Astrocyte of the cerebellum (primary cell): ENCODE measurements at regions not wholly inside any gene's neighbourhood (a gene's known extent, or its start where the extent isn't known, plus 50 kb on each side); places are given as distances from the start of the nearest gene placed in this dataset.

Experiments
- DNase-seq: peaks from one replicate; pipeline ENCODE4 v3.0.0-alpha.2; 2011; ENCODE audit warnings: low read depth
- H3K4me3 ChIP-seq: 2 replicates; pipeline ENCODE4 v1.5.1; 2011; ENCODE audit warnings: mild to moderate bottlenecking, low read depth, low read length, moderate library complexity
- in situ Hi-C: cut with HindIII; loops from 2 replicates; pipeline ENCODE4 v1.10.0; 2017; ENCODE audit warnings: low sequenced_read_pairs
- TF ChIP-seq, protein P1 (sequence below): IDR thresholded peaks from 2 replicates; pipeline ENCODE4 v1.5.1; 2012; ENCODE audit warnings: low read length, low read depth, moderate library complexity, mild to moderate bottlenecking; ENCODE audit errors: missing control alignments

DNA sequence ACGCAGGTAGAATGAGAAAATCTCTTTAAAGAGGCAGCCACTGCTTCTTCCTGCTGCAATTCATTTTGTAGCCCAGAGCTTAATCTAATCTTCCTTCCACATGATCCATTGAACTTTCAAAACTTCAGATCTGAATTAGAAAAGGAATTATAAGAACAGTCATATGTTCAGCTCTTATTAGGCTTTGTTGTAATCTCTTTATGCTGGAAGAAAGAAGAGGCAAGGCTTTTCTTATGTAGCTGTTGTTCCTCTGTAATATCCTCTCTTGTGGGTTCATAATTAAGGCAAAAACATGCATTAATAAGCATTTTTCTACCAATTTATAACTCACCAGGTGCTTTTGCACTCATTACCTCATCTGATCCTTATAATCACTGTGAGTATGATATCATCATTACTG lies 634.9 kb upstream of the CFAP20DC start:
- in situ Hi-C loops, result no loop called here
- H3K4me3 ChIP-seq, result no peak overlapping the region
- no peak for DNase-seq
- TF ChIP-seq, protein P1, sequence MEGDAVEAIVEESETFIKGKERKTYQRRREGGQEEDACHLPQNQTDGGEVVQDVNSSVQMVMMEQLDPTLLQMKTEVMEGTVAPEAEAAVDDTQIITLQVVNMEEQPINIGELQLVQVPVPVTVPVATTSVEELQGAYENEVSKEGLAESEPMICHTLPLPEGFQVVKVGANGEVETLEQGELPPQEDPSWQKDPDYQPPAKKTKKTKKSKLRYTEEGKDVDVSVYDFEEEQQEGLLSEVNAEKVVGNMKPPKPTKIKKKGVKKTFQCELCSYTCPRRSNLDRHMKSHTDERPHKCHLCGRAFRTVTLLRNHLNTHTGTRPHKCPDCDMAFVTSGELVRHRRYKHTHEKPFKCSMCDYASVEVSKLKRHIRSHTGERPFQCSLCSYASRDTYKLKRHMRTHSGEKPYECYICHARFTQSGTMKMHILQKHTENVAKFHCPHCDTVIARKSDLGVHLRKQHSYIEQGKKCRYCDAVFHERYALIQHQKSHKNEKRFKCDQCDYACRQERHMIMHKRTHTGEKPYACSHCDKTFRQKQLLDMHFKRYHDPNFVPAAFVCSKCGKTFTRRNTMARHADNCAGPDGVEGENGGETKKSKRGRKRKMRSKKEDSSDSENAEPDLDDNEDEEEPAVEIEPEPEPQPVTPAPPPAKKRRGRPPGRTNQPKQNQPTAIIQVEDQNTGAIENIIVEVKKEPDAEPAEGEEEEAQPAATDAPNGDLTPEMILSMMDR, result no peak

GRCh38 chr3:59680919-59681318 lies 631.1 kb upstream of the CFAP20DC start:
- in situ Hi-C loops, result no loop called here
- no peak for DNase-seq
- no peak overlapping the region for H3K4me3 ChIP-seq
- TF ChIP-seq, protein P1, result no peak

DNA sequence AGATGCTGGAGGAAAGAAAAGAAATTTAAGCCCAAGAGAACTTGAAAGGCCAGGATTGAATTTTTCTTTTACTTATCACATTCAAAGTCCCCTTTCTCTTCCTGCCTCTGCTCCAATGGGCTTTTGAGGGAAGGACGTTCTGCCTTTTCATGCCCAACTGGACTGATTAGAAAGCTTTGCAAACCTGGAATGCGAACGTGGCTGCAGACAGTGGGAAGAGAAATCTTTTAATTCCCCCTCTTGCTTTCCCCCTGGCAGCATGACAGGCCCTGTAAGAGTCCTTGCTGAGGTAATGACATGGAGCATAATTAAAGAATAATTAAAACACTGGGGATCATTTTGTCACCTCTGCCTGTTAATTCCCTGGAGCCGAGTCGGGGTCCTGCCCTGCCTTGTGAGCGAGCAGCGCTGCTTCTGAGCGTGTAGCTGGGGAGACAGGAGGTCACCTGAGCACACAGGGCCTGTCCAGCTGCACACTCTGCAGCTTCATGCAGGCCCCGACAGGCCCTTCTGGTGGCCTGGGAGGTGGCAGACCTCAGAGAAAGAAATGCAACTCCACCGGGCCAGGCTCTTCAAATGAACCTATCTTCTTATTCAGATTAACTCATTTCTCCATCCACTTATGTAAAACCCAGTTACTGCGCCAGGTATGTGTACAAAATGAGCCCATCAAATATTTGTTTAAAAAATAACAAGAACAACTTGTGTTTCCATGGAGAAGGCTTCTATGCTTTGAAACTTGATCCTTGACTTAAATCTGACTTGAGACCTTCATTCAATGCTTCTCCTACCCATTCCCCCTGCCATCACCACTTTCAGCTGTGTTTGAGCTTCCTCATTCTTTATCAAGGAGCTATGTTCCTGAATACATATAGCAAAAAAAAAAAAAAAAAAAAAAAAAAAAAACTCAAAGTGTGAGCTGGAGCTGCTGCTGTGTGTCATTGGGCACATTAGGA lies 628.2 kb upstream of the CFAP20DC start:
- in situ Hi-C loops, result no loop called here
- H3K4me3 ChIP-seq, result no peak overlapping the region
- DNase-seq, result no peak
- TF ChIP-seq, protein P1, result no peak

DNA sequence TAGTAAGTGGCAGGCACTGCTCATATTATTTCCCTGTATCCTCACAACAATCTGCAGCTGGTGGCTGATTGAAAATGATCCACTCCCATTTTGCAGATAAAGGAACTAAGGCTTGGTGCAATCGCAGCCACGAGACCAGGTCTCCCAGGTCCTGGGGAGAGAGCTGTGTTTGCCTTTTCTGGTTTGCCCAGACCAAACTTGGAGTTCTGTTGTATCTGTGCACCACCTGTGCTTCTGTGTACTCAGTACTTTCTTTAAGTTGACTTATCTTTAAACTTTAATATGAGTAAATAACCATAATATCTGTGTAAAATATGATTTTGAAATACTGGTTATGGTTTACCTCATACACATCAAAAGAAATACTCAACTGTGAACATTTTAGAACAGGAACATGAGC lies 625.7 kb upstream of the CFAP20DC start:
- no peak for DNase-seq
- in situ Hi-C loops, result no loop called here
- H3K4me3 ChIP-seq, result no peak overlapping the region
- TF ChIP-seq, protein P1, result no peak

GRCh38 chr3:59663076-59663850 lies 613.4 kb upstream of the CFAP20DC start:
- no peak overlapping the region for H3K4me3 ChIP-seq
- in situ Hi-C loops, result no loop called here
- TF ChIP-seq, protein P1, result no peak

GRCh38 chr3:59660852-59661625 lies 611.2 kb upstream of the CFAP20DC start:
- in situ Hi-C loops, result no loop called here
- H3K4me3 ChIP-seq, result no peak overlapping the region
- TF ChIP-seq, protein P1, result no peak
- no peak for DNase-seq

More at GRCh38 chr3:59663076-59663850, 613.4 kb upstream of the CFAP20DC start:
- DNase-seq, result no peak
